Left ventricle myocardium inferior (tissue), 1 donor: ENCODE measurements at regions not wholly inside any gene's neighbourhood (a gene's known extent, or its start where the extent isn't known, plus 50 kb on each side); places are given as distances from the start of the nearest gene placed in this dataset.

ENCODE experiments used
- DNase-seq: peaks from one replicate; pipeline ENCODE4 v3.0.0-alpha.2; 2020
- H3K27ac ChIP-seq: fragments of 200-600 bp; replicated peaks from 2 replicates; pipeline ENCODE4 v1.8.0; 2021
- H3K27me3 ChIP-seq: fragments of 200-600 bp; 2 replicates; pipeline ENCODE4 v1.8.0; 2021; ENCODE audit warnings: low read depth
- H3K36me3 ChIP-seq: fragments of 200-600 bp; 2 replicates; pipeline ENCODE4 v1.8.0; 2021
- H3K4me1 ChIP-seq: fragments of 200-600 bp; 2 replicates; pipeline ENCODE4 v1.8.0; 2021
- H3K4me3 ChIP-seq: fragments of 200-600 bp; 2 replicates; pipeline ENCODE4 v1.8.0; 2021; ENCODE audit warnings: mild to moderate bottlenecking, moderate library complexity
- H3K9me3 ChIP-seq: fragments of 200-600 bp; replicated peaks from 2 replicates; pipeline ENCODE4 v1.8.0; 2021
- CTCF ChIP-seq: fragments of 200-600 bp; IDR thresholded peaks from 2 replicates; pipeline ENCODE4 v1.8.0; 2021; ENCODE audit warnings: antibody characterized with exemption, mild to moderate bottlenecking, borderline replicate concordance
- intact Hi-C: fragments of 100-400 bp; cut with micrococcal nuclease; formaldehyde crosslinking; loops from one replicate; pipeline ENCODE4 v1.11.0; 2022
- donor health status: DM: no; HTN: yes; CAD: no; lungs with severe emphysema.

- no peaks in the 10 kb centered on the region for H3K4me1 ChIP-seq
- no peaks in the 10 kb centered on the region for H3K36me3 ChIP-seq
- no peak for DNase-seq
- no peaks in the 10 kb centered on the region for H3K27me3 ChIP-seq
- no peak overlapping the region for H3K27ac ChIP-seq
- no peak overlapping the region for H3K4me3 ChIP-seq
- no peaks in the 10 kb centered on the region for H3K9me3 ChIP-seq
- no peak for TF ChIP-seq CTCF
- intact Hi-C loops: no loop called here
Observed at GRCh38 chr5:164649266-164649665, 1143.8 kb downstream of the MAT2B start.

GRCh38 chr5:164650427-164650826, 1145.0 kb downstream of the MAT2B start:
- Histone ChIP-seq H3K4me3 (no peak overlapping the region), H3K27ac (no peak overlapping the region), H3K9me3 (no peaks in the 10 kb centered on the region), H3K27me3 (no peaks in the 10 kb centered on the region), H3K4me1 (no peaks in the 10 kb centered on the region), H3K36me3 (no peaks in the 10 kb centered on the region)
- DNase-seq: no peak
- no peak for TF ChIP-seq CTCF
- intact Hi-C loops: no loop called here

- Histone ChIP-seq H3K27ac (no peak overlapping the region), H3K27me3 (no peaks in the 10 kb centered on the region), H3K4me3 (no peak overlapping the region), H3K36me3 (no peaks in the 10 kb centered on the region), H3K9me3 (no peaks in the 10 kb centered on the region), H3K4me1 (no peaks in the 10 kb centered on the region)
- no peak for DNase-seq
- intact Hi-C loops: no loop called here
- TF ChIP-seq CTCF: no peak
Observed at GRCh38 chr5:164651546-164652275, 1146.3 kb downstream of the MAT2B start.

- H3K36me3 ChIP-seq: no peaks in the 10 kb centered on the region
- no peak for TF ChIP-seq CTCF
- no peaks in the 10 kb centered on the region for H3K4me1 ChIP-seq
- no peak for DNase-seq
- H3K27me3 ChIP-seq: no peaks in the 10 kb centered on the region
- intact Hi-C loops: no loop called here
- no peak overlapping the region for H3K27ac ChIP-seq
- H3K9me3 ChIP-seq: no peaks in the 10 kb centered on the region
- no peak overlapping the region for H3K4me3 ChIP-seq
Observed at GRCh38 chr5:164652276-164652660, 1146.8 kb downstream of the MAT2B start.

- Histone ChIP-seq H3K4me3 (no peak overlapping the region), H3K4me1 (no peaks in the 10 kb centered on the region), H3K9me3 (no peaks in the 10 kb centered on the region), H3K27ac (no peak overlapping the region), H3K27me3 (no peaks in the 10 kb centered on the region), H3K36me3 (no peaks in the 10 kb centered on the region)
- intact Hi-C loops: no loop called here
- DNase-seq: no peak
- no peak for TF ChIP-seq CTCF
Observed at GRCh38 chr5:164663198-164663989, 1158.0 kb downstream of the MAT2B start.
